Fibroblast of villous mesenchyme (primary cell): ENCODE measurements at regions not wholly inside any gene's neighbourhood (a gene's known extent, or its start where the extent isn't known, plus 50 kb on each side); places are given as distances from the start of the nearest gene placed in this dataset.

Experiments
- DNase-seq: peaks from one replicate; pipeline ENCODE4 v3.0.0-alpha.2; 2010; ENCODE audit warnings: low read depth
- H3K4me3 ChIP-seq: 2 replicates; pipeline ENCODE4 v1.5.1; 2011; ENCODE audit warnings: low read depth, mild to moderate bottlenecking, low read length
- CTCF ChIP-seq: IDR thresholded peaks from 2 replicates; pipeline ENCODE4 v1.5.1; 2012; ENCODE audit warnings: low read depth, mild to moderate bottlenecking, low read length; ENCODE audit not compliant: insufficient read depth

- no peak for TF ChIP-seq CTCF
- no peak overlapping the region for H3K4me3 ChIP-seq
- no peak for DNase-seq
Observed at GRCh38 chr3:87581240-87581639, 304.9 kb upstream of the POU1F1 start.

- DNase-seq: no peak
- no peak overlapping the region for H3K4me3 ChIP-seq
- TF ChIP-seq CTCF: no peak
Observed at GRCh38 chr3:87576752-87577151, 300.4 kb upstream of the POU1F1 start.

- TF ChIP-seq CTCF: no peak
- DNase-seq: no peak
- H3K4me3 ChIP-seq: no peak overlapping the region
Observed at GRCh38 chr3:87575550-87575949, 299.2 kb upstream of the POU1F1 start.

- DNase-seq: no peak
- no peak for TF ChIP-seq CTCF
- H3K4me3 ChIP-seq: no peak overlapping the region
Observed at GRCh38 chr3:87568331-87568730, 291.9 kb upstream of the POU1F1 start.

GRCh38 chr3:87564438-87564837, 288.1 kb upstream of the POU1F1 start:
- no peak for TF ChIP-seq CTCF
- H3K4me3 ChIP-seq: no peak overlapping the region
- DNase-seq: no peak

- H3K4me3 ChIP-seq: no peak overlapping the region
- TF ChIP-seq CTCF: no peak
- DNase-seq: no peak
Observed at GRCh38 chr3:87563712-87564111, 287.3 kb upstream of the POU1F1 start.

- DNase-seq: no peak
- TF ChIP-seq CTCF: no peak
- H3K4me3 ChIP-seq: no peak overlapping the region
Observed at GRCh38 chr3:87558492-87558891, 282.1 kb upstream of the POU1F1 start.
